Hepatocyte (in vitro differentiated cells): ENCODE measurements at regions not wholly inside any gene's neighbourhood (a gene's known extent, or its start where the extent isn't known, plus 50 kb on each side); places are given as distances from the start of the nearest gene placed in this dataset.

ENCODE experiments used
- DNase-seq: peaks from one replicate; pipeline ENCODE4 v3.0.0-alpha.2; 2016; ENCODE audit warnings: low spot score
- H2AFZ ChIP-seq: fragments of 200-600 bp; sonication (generic); 2 replicates; pipeline ENCODE4 v1.6.0; 2016; ENCODE audit warnings: antibody characterized with exemption, mild to moderate bottlenecking
- H3K27ac ChIP-seq: fragments of 200-600 bp; sonication (generic); 2 replicates; pipeline ENCODE4 v1.5.1; 2016; ENCODE audit warnings: mild to moderate bottlenecking
- H3K27me3 ChIP-seq: fragments of 200-600 bp; sonication (generic); 2 replicates; pipeline ENCODE4 v1.6.1; 2016
- H3K36me3 ChIP-seq: fragments of 200-600 bp; sonication (generic); replicated peaks from 2 replicates; pipeline ENCODE4 v1.5.1; 2016; ENCODE audit warnings: low read depth; ENCODE audit not compliant: insufficient read depth
- H3K4me1 ChIP-seq: fragments of 200-600 bp; sonication (generic); 2 replicates; pipeline ENCODE4 v1.5.1; 2016; ENCODE audit warnings: mild to moderate bottlenecking, moderate library complexity; ENCODE audit not compliant: insufficient read depth
- H3K4me2 ChIP-seq: fragments of 200-600 bp; sonication (generic); 2 replicates; pipeline ENCODE4 v1.6.0; 2016
- H3K4me3 ChIP-seq: fragments of 200-600 bp; sonication (generic); 2 replicates; pipeline ENCODE4 v1.5.1; 2016; ENCODE audit warnings: mild to moderate bottlenecking
- H3K79me2 ChIP-seq: fragments of 200-600 bp; sonication (generic); 2 replicates; pipeline ENCODE4 v1.6.0; 2017; ENCODE audit warnings: mild to moderate bottlenecking
- H3K9me2 ChIP-seq: fragments of 200-600 bp; sonication (generic); replicated peaks from 2 replicates; pipeline ENCODE4 v1.6.0; 2017; ENCODE audit warnings: mild to moderate bottlenecking; ENCODE audit not compliant: insufficient read depth
- H3K9me3 ChIP-seq: fragments of 200-600 bp; sonication (generic); 2 replicates; pipeline ENCODE4 v1.5.1; 2016; ENCODE audit warnings: low read depth, mild to moderate bottlenecking
- H4K20me1 ChIP-seq: fragments of 200-600 bp; sonication (generic); 2 replicates; pipeline ENCODE4 v1.6.0; 2016; ENCODE audit warnings: mild to moderate bottlenecking; ENCODE audit not compliant: insufficient read depth, poor library complexity, severe bottlenecking
- CTCF ChIP-seq: fragments of 200-600 bp; sonication (generic); IDR thresholded peaks from 2 replicates; pipeline ENCODE4 v1.5.1; 2016; ENCODE audit warnings: antibody characterized with exemption, mild to moderate bottlenecking; ENCODE audit not compliant: poor library complexity
- EZH2 ChIP-seq: fragments of 200-600 bp; sonication (generic); IDR thresholded peaks from 2 replicates; pipeline ENCODE4 v1.6.1; 2016; ENCODE audit warnings: antibody characterized with exemption, mild to moderate bottlenecking, borderline replicate concordance
- EZH2phosphoT487 ChIP-seq: fragments of 200-600 bp; sonication (generic); IDR thresholded peaks from one replicate; pipeline ENCODE4 v1.6.1; 2018; ENCODE audit warnings: antibody characterized with exemption, mild to moderate bottlenecking, low read depth, moderate library complexity; ENCODE audit not compliant: unreplicated experiment, severe bottlenecking
- WGBS: methylation state at CpG from one replicate; pipeline ENCODE4 v1.1.6; 2016; ENCODE audit warnings: low lambda C conversion rate; ENCODE audit errors: missing lambda C conversion rate; 5-methylcytosine and 5-hydroxymethylcytosine counted together

- WGBS, result 70% methylated on average over 1 of the region's 1 CpG
- Histone ChIP-seq H4K20me1 (no peaks in the 10 kb centered on the region), H3K36me3 (no peaks in the 10 kb centered on the region), H3K4me1 (peaks cover 9% of the 10 kb centered on the region), H3K4me3 (no peak overlapping the region), H3K79me2 (no peaks in the 10 kb centered on the region), H3K27ac (no peak overlapping the region), H3K27me3 (no peaks in the 10 kb centered on the region), H3K9me2 (no peaks in the 10 kb centered on the region), H3K4me2 (no peak overlapping the region), H2AFZ (no peak overlapping the region), H3K9me3 (no peaks in the 10 kb centered on the region)
- no peak for DNase-seq
- TF ChIP-seq CTCF (no peak), EZH2 (no peak), EZH2phosphoT487 (no peak)
Observed at GRCh38 chr3:124659175-124659574, 71.1 kb upstream of the UMPS start.

- Histone ChIP-seq H3K9me3 (no peaks in the 10 kb centered on the region), H3K36me3 (no peaks in the 10 kb centered on the region), H3K4me2 (no peak overlapping the region), H4K20me1 (no peaks in the 10 kb centered on the region), H3K27me3 (no peaks in the 10 kb centered on the region), H3K79me2 (no peaks in the 10 kb centered on the region), H2AFZ (no peak overlapping the region), H3K9me2 (no peaks in the 10 kb centered on the region), H3K4me1 (peaks cover 10% of the 10 kb centered on the region), H3K4me3 (no peak overlapping the region), H3K27ac (no peak overlapping the region)
- TF ChIP-seq EZH2, result no peak
- TF ChIP-seq EZH2phosphoT487, result no peak
- WGBS, result 100% methylated on average over 1 of the region's 1 CpG
- DNase-seq, result no peak
Observed at GRCh38 chr3:124660599-124660998, 69.7 kb upstream of the UMPS start.

- Histone ChIP-seq H3K36me3 (no peaks in the 10 kb centered on the region), H3K79me2 (no peaks in the 10 kb centered on the region), H3K9me2 (no peaks in the 10 kb centered on the region), H2AFZ (no peak overlapping the region), H3K27me3 (no peaks in the 10 kb centered on the region), H3K27ac (peak overlapping the region; percentile 57), H3K4me1 (peaks cover 10% of the 10 kb centered on the region), H3K4me3 (no peak overlapping the region), H4K20me1 (no peaks in the 10 kb centered on the region), H3K4me2 (no peak overlapping the region), H3K9me3 (no peaks in the 10 kb centered on the region)
- no peak for DNase-seq
- WGBS, result 71% methylated on average over 2 of the region's 2 CpGs
- no peak for TF ChIP-seq CTCF
Observed at GRCh38 chr3:124663690-124664089, 66.6 kb upstream of the UMPS start.

- H3K9me2 ChIP-seq, result no peaks in the 10 kb centered on the region
- H3K27me3 ChIP-seq, result no peaks in the 10 kb centered on the region
- H3K36me3 ChIP-seq, result no peaks in the 10 kb centered on the region
- no peak overlapping the region for H2AFZ ChIP-seq
- TF ChIP-seq EZH2phosphoT487 (no peak), CTCF (no peak), EZH2 (no peak)
- WGBS, result 65% methylated on average over 2 of the region's 2 CpGs
- no peak overlapping the region for H3K4me3 ChIP-seq
- H4K20me1 ChIP-seq, result no peaks in the 10 kb centered on the region
- peak overlapping the region; percentile 57 for H3K27ac ChIP-seq
- no peaks in the 10 kb centered on the region for H3K9me3 ChIP-seq
- H3K79me2 ChIP-seq, result no peaks in the 10 kb centered on the region
- H3K4me2 ChIP-seq, result no peak overlapping the region
- peaks cover 10% of the 10 kb centered on the region for H3K4me1 ChIP-seq
- DNase-seq, result peak; percentile 31
Observed at GRCh38 chr3:124664804-124665203, 65.4 kb upstream of the UMPS start.
